Head of caudate nucleus (tissue), 42 donors: ENCODE measurements at regions not wholly inside any gene's neighbourhood (a gene's known extent, or its start where the extent isn't known, plus 50 kb on each side); places are given as distances from the start of the nearest gene placed in this dataset.

ENCODE experiments used
- DNase-seq, 42 donors: peaks; one replicate each; pipeline versions ENCODE4 v3.0.0 to v3.0.0-alpha.2; 2020 to 2021; ENCODE audit warnings: mixed read lengths in 7 of 42
- intact Hi-C: fragments of 100-400 bp; cut with DNase I; formaldehyde crosslinking; loops from one replicate; pipeline ENCODE4 v1.15.0; 2022

GRCh38 chr10:90587081-90587491 is 270.8 kb downstream of the HTR7 start:
- no peak for DNase-seq
- intact Hi-C loops, result no loop called here

GRCh38 chr10:90587561-90587960 is 270.3 kb downstream of the HTR7 start:
- no peak for DNase-seq
- intact Hi-C loops, result no loop called here

- intact Hi-C loops, result no loop called here
- no peak for DNase-seq
These were observed 269.6 kb downstream of the HTR7 start for GRCh38 chr10:90588222-90588621.

GRCh38 chr10:90589825-90590224 is 268.0 kb downstream of the HTR7 start:
- DNase-seq, result no peak
- intact Hi-C loops, result no loop called here

GRCh38 chr10:90591629-90592028 is 266.2 kb downstream of the HTR7 start:
- DNase-seq, result no peak
- intact Hi-C loops, result no loop called here

- intact Hi-C loops, result no loop called here
- DNase-seq, result peak; percentile 2 to 66 (median 34)
These were observed 265.1 kb downstream of the HTR7 start for GRCh38 chr10:90592638-90593302.

- DNase-seq, result no peak
- intact Hi-C loops, result no loop called here
These were observed 259.3 kb downstream of the HTR7 start for GRCh38 chr10:90598513-90598912.

GRCh38 chr10:90602862-90603610 is 254.8 kb downstream of the HTR7 start:
- intact Hi-C loops, result no loop called here
- DNase-seq, result no peak

- intact Hi-C loops, result no loop called here
These were observed 253.2 kb downstream of the HTR7 start for GRCh38 chr10:90604636-90605035.

GRCh38 chr10:90605506-90605905 is 252.3 kb downstream of the HTR7 start:
- no peak for DNase-seq
- intact Hi-C loops, result no loop called here

More at GRCh38 chr10:90604636-90605035, 253.2 kb downstream of the HTR7 start:
- DNase-seq, result no peak

GRCh38 chr10:90612276-90612675 is 245.6 kb downstream of the HTR7 start:
- DNase-seq, result no peak
- intact Hi-C loops, result no loop called here

- intact Hi-C loops, result no loop called here
- DNase-seq, result no peak
These were observed 243.2 kb downstream of the HTR7 start for GRCh38 chr10:90614631-90615030.

GRCh38 chr10:90621577-90621976 is 236.3 kb downstream of the HTR7 start:
- DNase-seq, result no peak
- intact Hi-C loops, result no loop called here

- intact Hi-C loops, result no loop called here
- no peak for DNase-seq
These were observed 222.6 kb downstream of the HTR7 start for GRCh38 chr10:90635111-90635765.

GRCh38 chr10:90640756-90641155 is 217.1 kb downstream of the HTR7 start:
- no peak for DNase-seq
- intact Hi-C loops, result no loop called here

GRCh38 chr10:90641731-90642130 is 216.1 kb downstream of the HTR7 start:
- intact Hi-C loops, result no loop called here
- DNase-seq, result no peak

- DNase-seq, result no peak
These were observed 215.7 kb downstream of the HTR7 start for GRCh38 chr10:90642136-90642535.

GRCh38 chr10:90642650-90643049 is 215.2 kb downstream of the HTR7 start:
- intact Hi-C loops, result no loop called here
- DNase-seq, result no peak

More at GRCh38 chr10:90642136-90642535, 215.7 kb downstream of the HTR7 start:
- intact Hi-C loops, result no loop called here

GRCh38 chr10:90644165-90644564 is 213.7 kb downstream of the HTR7 start:
- no peak for DNase-seq
- intact Hi-C loops, result no loop called here

GRCh38 chr10:90650858-90651257 is 207.0 kb downstream of the HTR7 start:
- no peak for DNase-seq
- intact Hi-C loops, result no loop called here
